CD4-positive, alpha-beta T cell (primary cell): ENCODE measurements at regions not wholly inside any gene's neighbourhood (a gene's known extent, or its start where the extent isn't known, plus 50 kb on each side); places are given as distances from the start of the nearest gene placed in this dataset.

Experiments
- ATAC-seq: fragments of 200-7000 bp; cut with Tn5 transposase; one replicate; pipeline ENCODE4 v1.10.0; 2022; ENCODE audit warnings: mild to moderate bottlenecking; ENCODE audit not compliant: poor library complexity
- CTCF ChIA-PET: fragments of 350-600 bp; sonication (Branson Sonifier 250); formaldehyde crosslinking; loops from one replicate; lab custom pipeline; 2021; ENCODE audit warnings: antibody characterized with exemption, inconsistent platforms; lab: Charles Lee
- POLR2A ChIA-PET: fragments of 350-600 bp; sonication (Branson Sonifier 250); formaldehyde crosslinking; loops from one replicate; lab custom pipeline; 2021; ENCODE audit warnings: antibody characterized with exemption, inconsistent platforms; lab: Charles Lee
- DNase-seq, 14 experiments: peaks; one replicate each; pipeline ENCODE4 v3.0.0-alpha.2; 2013 to 2020; ENCODE audit warnings: mixed read lengths in 2 of 14
- H3K27ac ChIP-seq, 2 donors: one replicate each; pipeline versions ENCODE4 v1.5.1 to v1.7.0; 2013; ENCODE audit warnings: low read length in 2 of 2, low read depth in 1 of 2, mild to moderate bottlenecking in 1 of 2
- H3K27me3 ChIP-seq, 2 experiments: 1 replicate in 1 of 2; 2 replicates in 1 of 2; pipeline versions ENCODE4 v1.6.1 to v1.7.0; 2013; ENCODE audit warnings: low read length in 2 of 2, control low read depth in 1 of 2, mild to moderate bottlenecking in 1 of 2, moderate library complexity in 1 of 2; ENCODE audit not compliant: insufficient read depth in 2 of 2, control insufficient read depth in 1 of 2
- H3K36me3 ChIP-seq: one replicate; pipeline ENCODE4 v1.6.1; 2013; ENCODE audit warnings: low read length, control low read depth; ENCODE audit not compliant: insufficient read depth
- H3K4me1 ChIP-seq: one replicate; pipeline ENCODE4 v1.6.1; 2013; ENCODE audit warnings: low read length, control low read depth; ENCODE audit not compliant: insufficient read depth
- H3K4me3 ChIP-seq: one replicate; pipeline ENCODE4 v1.5.1; 2013; ENCODE audit warnings: mild to moderate bottlenecking, low read length, moderate library complexity
- H3K9me3 ChIP-seq, 2 experiments: 1 replicate in 1 of 2; 2 replicates in 1 of 2; pipeline versions ENCODE4 v1.6.1 to v1.7.0; 2013; ENCODE audit warnings: low read length in 2 of 2, mild to moderate bottlenecking in 2 of 2, control low read depth in 1 of 2, moderate library complexity in 1 of 2; ENCODE audit not compliant: control insufficient read depth in 1 of 2, insufficient read depth in 1 of 2
- H3K27ac Mint-ChIP-seq: one replicate; pipeline ENCODE4 v1.8.0; 2020; ENCODE audit warnings: mixed read lengths
- H3K27me3 Mint-ChIP-seq: one replicate; pipeline ENCODE4 v1.8.0; 2021; ENCODE audit warnings: mixed read lengths
- H3K36me3 Mint-ChIP-seq: one replicate; pipeline ENCODE4 v1.8.0; 2021; ENCODE audit warnings: low read depth, mixed read lengths
- H3K4me1 Mint-ChIP-seq: one replicate; pipeline ENCODE4 v1.8.0; 2021; ENCODE audit warnings: low read depth, mixed read lengths
- H3K4me3 Mint-ChIP-seq: one replicate; pipeline ENCODE4 v1.8.0; 2020; ENCODE audit warnings: mild to moderate bottlenecking, mixed read lengths
- H3K9me3 Mint-ChIP-seq: one replicate; pipeline ENCODE4 v1.8.0; 2020; ENCODE audit warnings: mixed read lengths
- intact Hi-C, 2 experiments: fragments of 100-400 bp; cut with DNase I in 1 of 2; cut with micrococcal nuclease in 1 of 2; formaldehyde crosslinking; loops; one replicate each; pipeline versions ENCODE4 v1.15.1 to v1.9.0; 2023 to 2025; cut with DNase I, micrococcal nuclease
- TF ChIP-seq, protein P1 (sequence below): fragments of 200-600 bp; IDR thresholded peaks from one replicate; pipeline ENCODE4 v1.8.0; 2022; ENCODE audit warnings: antibody characterized with exemption, mild to moderate bottlenecking

GRCh38 chr21:35198982-35199732 lies 150.1 kb upstream of the RUNX1 start:
- no peaks in the 10 kb centered on the region for H3K4me1 Mint-ChIP-seq
- no peaks in the 10 kb centered on the region for H3K36me3 Mint-ChIP-seq
- no peak for ATAC-seq
- H3K27ac Mint-ChIP-seq, result no peak overlapping the region
- intact Hi-C loops, result no loop called here
- no peaks in the 10 kb centered on the region for H3K4me1 ChIP-seq
- ChIA-PET CTCF (interaction anchor here (0.8 kb wide), 1 partner anchor 10 kb away, joined by 3 read pairs; no protein-coding TSS in a partner anchor), POLR2A (no interaction called here)
- no peaks in the 10 kb centered on the region for H3K9me3 ChIP-seq
- no peaks in the 10 kb centered on the region for H3K9me3 Mint-ChIP-seq
- H3K4me3 ChIP-seq, result no peak overlapping the region
- no peaks in the 10 kb centered on the region for H3K27me3 Mint-ChIP-seq
- DNase-seq, result no peak
- no peak overlapping the region for H3K4me3 Mint-ChIP-seq
- H3K27me3 ChIP-seq, result peaks cover 0 to 3% of the 10 kb centered on the region in 2 experiments
- TF ChIP-seq, protein P1, sequence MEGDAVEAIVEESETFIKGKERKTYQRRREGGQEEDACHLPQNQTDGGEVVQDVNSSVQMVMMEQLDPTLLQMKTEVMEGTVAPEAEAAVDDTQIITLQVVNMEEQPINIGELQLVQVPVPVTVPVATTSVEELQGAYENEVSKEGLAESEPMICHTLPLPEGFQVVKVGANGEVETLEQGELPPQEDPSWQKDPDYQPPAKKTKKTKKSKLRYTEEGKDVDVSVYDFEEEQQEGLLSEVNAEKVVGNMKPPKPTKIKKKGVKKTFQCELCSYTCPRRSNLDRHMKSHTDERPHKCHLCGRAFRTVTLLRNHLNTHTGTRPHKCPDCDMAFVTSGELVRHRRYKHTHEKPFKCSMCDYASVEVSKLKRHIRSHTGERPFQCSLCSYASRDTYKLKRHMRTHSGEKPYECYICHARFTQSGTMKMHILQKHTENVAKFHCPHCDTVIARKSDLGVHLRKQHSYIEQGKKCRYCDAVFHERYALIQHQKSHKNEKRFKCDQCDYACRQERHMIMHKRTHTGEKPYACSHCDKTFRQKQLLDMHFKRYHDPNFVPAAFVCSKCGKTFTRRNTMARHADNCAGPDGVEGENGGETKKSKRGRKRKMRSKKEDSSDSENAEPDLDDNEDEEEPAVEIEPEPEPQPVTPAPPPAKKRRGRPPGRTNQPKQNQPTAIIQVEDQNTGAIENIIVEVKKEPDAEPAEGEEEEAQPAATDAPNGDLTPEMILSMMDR, result no peak
- H3K36me3 ChIP-seq, result no peaks in the 10 kb centered on the region
- H3K27ac ChIP-seq, result no peak overlapping the region

- H3K4me3 ChIP-seq, result no peak overlapping the region
- intact Hi-C loops, result no loop called here
- no peaks in the 10 kb centered on the region for H3K36me3 ChIP-seq
- no peak for DNase-seq
- ChIA-PET CTCF (interaction anchor here (0.8 kb wide), 1 partner anchor 9 kb away, joined by 3 read pairs; no protein-coding TSS in a partner anchor), POLR2A (no interaction called here)
- H3K27ac ChIP-seq, result no peak overlapping the region
- Mint-ChIP-seq H3K27me3 (no peaks in the 10 kb centered on the region), H3K4me3 (no peak overlapping the region), H3K4me1 (no peaks in the 10 kb centered on the region), H3K27ac (no peak overlapping the region), H3K36me3 (no peaks in the 10 kb centered on the region), H3K9me3 (no peaks in the 10 kb centered on the region)
- H3K27me3 ChIP-seq, result no peaks in the 10 kb centered on the region
- ATAC-seq, result no peak
- H3K9me3 ChIP-seq, result no peaks in the 10 kb centered on the region
- TF ChIP-seq, protein P1, result no peak
- H3K4me1 ChIP-seq, result no peaks in the 10 kb centered on the region
These were observed 149.5 kb upstream of the RUNX1 start for GRCh38 chr21:35198565-35198964.

- TF ChIP-seq, protein P1, result no peak
- ChIA-PET CTCF (no interaction called here), POLR2A (no interaction called here)
- Mint-ChIP-seq H3K9me3 (no peaks in the 10 kb centered on the region), H3K27me3 (no peaks in the 10 kb centered on the region), H3K36me3 (no peaks in the 10 kb centered on the region), H3K4me3 (no peak overlapping the region), H3K4me1 (no peaks in the 10 kb centered on the region), H3K27ac (no peak overlapping the region)
- ATAC-seq (no peak), DNase-seq (no peak)
- intact Hi-C loops, result no loop called here
- Histone ChIP-seq H3K36me3 (no peaks in the 10 kb centered on the region), H3K4me1 (no peaks in the 10 kb centered on the region), H3K4me3 (no peak overlapping the region), H3K27ac (no peak overlapping the region), H3K9me3 (no peaks in the 10 kb centered on the region), H3K27me3 (no peaks in the 10 kb centered on the region)
These were observed 148.9 kb upstream of the RUNX1 start for GRCh38 chr21:35197992-35198431.
